GM12878 (cell line): ENCODE measurements at regions not wholly inside any gene's neighbourhood (a gene's known extent, or its start where the extent isn't known, plus 50 kb on each side); places are given as distances from the start of the nearest gene placed in this dataset.

ENCODE experiments used
- ATAC-seq: fragments of 200-7000 bp; cut with Tn5 transposase; 3 replicates; pipeline ENCODE4 v1.9.1; 2020; ENCODE audit warnings: mild to moderate bottlenecking, moderate library complexity
- BruUV-seq: library from RNA; stranded (reverse); fragments of 400-500 nt; replicated peaks from 2 replicates; lab custom pipeline; 2021; lab: Mats Ljungman, UMichigan
- CTCF ChIA-PET: fragments of 300-600 bp; sonication (Branson Sonifier 250); formaldehyde crosslinking; extraction: SDS; loops from one replicate; lab custom pipeline; 2021; ENCODE audit warnings: inconsistent platforms; lab: Yijun Ruan, JAX
- POLR2A ChIA-PET: fragments of 350-600 bp; formaldehyde crosslinking; extraction: SDS; loops from one replicate; lab custom pipeline; 2021; ENCODE audit warnings: inconsistent platforms; lab: Charles Lee
- RAD21 ChIA-PET: fragments of 300-600 bp; sonication (Branson Sonifier 250); formaldehyde crosslinking; loops from one replicate; lab custom pipeline; 2023; ENCODE audit warnings: antibody characterized with exemption; ENCODE audit not compliant: unreplicated experiment; lab: Charles Lee
- SMC1A ChIA-PET: fragments of 300-600 bp; sonication (Branson Sonifier 250); formaldehyde crosslinking; loops from one replicate; lab custom pipeline; 2023; ENCODE audit not compliant: unreplicated experiment, uncharacterized antibody; lab: Charles Lee
- DNase-seq: peaks from one replicate; pipeline ENCODE4 v3.0.0-alpha.2; 2011; ENCODE audit warnings: low read depth, low spot score
- FAIRE-seq: peaks from 3 replicates; lab custom pipeline; 2011; peaks lifted over from hg19 to GRCh38; lab: Jason Lieb, UNC
- H2AFZ ChIP-seq: 2 replicates; pipeline ENCODE4 v1.6.0; 2011; ENCODE audit warnings: low read depth, low read length, control low read depth; ENCODE audit not compliant: control insufficient read depth
- H3K27ac ChIP-seq: 2 replicates; pipeline ENCODE4 v1.5.1; 2011; ENCODE audit warnings: control low read depth; ENCODE audit not compliant: control insufficient read depth, insufficient read depth
- H3K27me3 ChIP-seq, 2 experiments: replicated peaks in 1 of 2; 2 replicates each; pipeline versions ENCODE4 v1.6.0 to v1.6.1; 2011; ENCODE audit warnings: low read length in 1 of 2; ENCODE audit not compliant: control insufficient read depth in 2 of 2, insufficient read depth in 2 of 2
- H3K36me3 ChIP-seq, 2 experiments: 2 replicates each; pipeline ENCODE4 v1.5.1; 2011; ENCODE audit warnings: low read length in 1 of 2; ENCODE audit not compliant: control insufficient read depth in 2 of 2, insufficient read depth in 2 of 2
- H3K4me1 ChIP-seq: 2 replicates; pipeline ENCODE4 v1.6.1; 2011; ENCODE audit warnings: mild to moderate bottlenecking, low read length, moderate library complexity, mixed read lengths; ENCODE audit not compliant: control insufficient read depth, insufficient read depth
- H3K4me2 ChIP-seq: 2 replicates; pipeline ENCODE4 v1.6.0; 2011; ENCODE audit warnings: control low read depth; ENCODE audit not compliant: control insufficient read depth, insufficient read depth
- H3K4me3 ChIP-seq: fragments of 200-600 bp; sonication (generic); 2 replicates; pipeline ENCODE4 v1.5.1; 2016
- H3K79me2 ChIP-seq: 2 replicates; pipeline ENCODE4 v1.6.0; 2011; ENCODE audit warnings: low read length; ENCODE audit not compliant: control insufficient read depth, insufficient read depth
- H3K9ac ChIP-seq: 2 replicates; pipeline ENCODE4 v1.8.0; 2011; ENCODE audit warnings: low read length, control low read depth, mixed read lengths; ENCODE audit not compliant: control insufficient read depth, insufficient read depth
- H3K9me3 ChIP-seq: replicated peaks from 3 replicates; pipeline ENCODE4 v1.5.1; 2011; ENCODE audit warnings: mild to moderate bottlenecking, low read length; ENCODE audit not compliant: control insufficient read depth, insufficient read depth
- H4K20me1 ChIP-seq: 2 replicates; pipeline ENCODE4 v1.6.0; 2011; ENCODE audit not compliant: control insufficient read depth, insufficient read depth
- ASH2L ChIP-seq: fragments of 300-600, 200-600 bp; sonication (generic); IDR thresholded peaks from 2 replicates; pipeline ENCODE4 v1.6.1; 2017; ENCODE audit warnings: low read depth, mild to moderate bottlenecking, borderline replicate concordance
- CREM ChIP-seq: IDR thresholded peaks from 2 replicates; pipeline ENCODE4 v1.6.1; 2014; ENCODE audit warnings: antibody characterized with exemption, low read depth
- POLR2A ChIP-seq: IDR thresholded peaks from 2 replicates; pipeline ENCODE4 v1.6.1; 2011; ENCODE audit warnings: low read depth, mild to moderate bottlenecking, low read length
- POLR2AphosphoS5 ChIP-seq: IDR thresholded peaks from 2 replicates; pipeline ENCODE4 v1.6.1; 2011; ENCODE audit warnings: mild to moderate bottlenecking, low read length, inconsistent platforms
- RELB ChIP-seq: fragments of 450-650 bp; IDR thresholded peaks from 2 replicates; pipeline ENCODE4 v1.6.1; 2017; ENCODE audit warnings: low read depth, mild to moderate bottlenecking, moderate library complexity
- REST ChIP-seq: IDR thresholded peaks from 2 replicates; pipeline ENCODE4 v1.6.1; 2012; ENCODE audit warnings: mild to moderate bottlenecking, low read depth, low read length
- SMC3 ChIP-seq: IDR thresholded peaks from 2 replicates; pipeline ENCODE4 v1.6.1; 2011; ENCODE audit warnings: low read length, improper control_type of control experiment, borderline replicate concordance
- ZBED1 ChIP-seq: IDR thresholded peaks from 2 replicates; pipeline ENCODE4 v1.6.1; 2016; ENCODE audit warnings: borderline replicate concordance
- in situ Hi-C: fragments of 300-500 bp; cut with MboI; formaldehyde crosslinking; loops from 9 replicates; pipeline ENCODE4 v1.14.3; 2018; ENCODE audit warnings: mixed read lengths
- intact Hi-C: fragments of 100-400 bp; cut with micrococcal nuclease; formaldehyde crosslinking; loops from one replicate; pipeline ENCODE4 v1.14.2; 2022; ENCODE audit not compliant: unreplicated experiment
- TF ChIP-seq, protein P1 (sequence below): fragments of 450-650 bp; IDR thresholded peaks from 2 replicates; pipeline ENCODE4 v1.6.1; 2017; ENCODE audit warnings: mild to moderate bottlenecking, moderate library complexity
- TF ChIP-seq, protein P2 (sequence below): fragments of 450-650 bp; IDR thresholded peaks from 2 replicates; pipeline ENCODE4 v1.6.1; 2014; ENCODE audit warnings: mild to moderate bottlenecking
- TF ChIP-seq, protein P3 (sequence below): fragments of 450-650 bp; IDR thresholded peaks from 2 replicates; pipeline ENCODE4 v1.6.1; 2017; ENCODE audit warnings: mild to moderate bottlenecking, moderate library complexity

GRCh38 chr9:25814023-25814422 is 135.8 kb upstream of the TUSC1 start:
- FAIRE-seq (no peak), ATAC-seq (0 out of 3 replicates have a peak, but pooled peaks have one; percentile 27), DNase-seq (no peak)
- no peak overlapping the region for H3K27ac ChIP-seq
- in situ Hi-C loops (no loop called here), intact Hi-C loops (no loop called here)
- H3K36me3 ChIP-seq = no peaks in the 10 kb centered on the region
- ChIA-PET RAD21 (no interaction called here), POLR2A (no interaction called here), SMC1A (no interaction called here), CTCF (no interaction called here)
- no peak overlapping the region for H3K4me2 ChIP-seq
- H3K4me1 ChIP-seq = no peaks in the 10 kb centered on the region
- H3K27me3 ChIP-seq = no peaks in the 10 kb centered on the region
- no TSS peak for BruUV-seq
- H3K9ac ChIP-seq = no peak overlapping the region
- no peak overlapping the region for H2AFZ ChIP-seq
- no peaks in the 10 kb centered on the region for H3K79me2 ChIP-seq
- no peaks in the 10 kb centered on the region for H4K20me1 ChIP-seq
- no peak overlapping the region for H3K4me3 ChIP-seq
- H3K9me3 ChIP-seq = no peaks in the 10 kb centered on the region
- TF ChIP-seq RELB (no peak), REST (no peak), CREM (no peak), POLR2AphosphoS5 (no peak), SMC3 (no peak), ZBED1 (no peak), POLR2A (no peak), ASH2L (no peak)
- TF ChIP-seq, protein P1, sequence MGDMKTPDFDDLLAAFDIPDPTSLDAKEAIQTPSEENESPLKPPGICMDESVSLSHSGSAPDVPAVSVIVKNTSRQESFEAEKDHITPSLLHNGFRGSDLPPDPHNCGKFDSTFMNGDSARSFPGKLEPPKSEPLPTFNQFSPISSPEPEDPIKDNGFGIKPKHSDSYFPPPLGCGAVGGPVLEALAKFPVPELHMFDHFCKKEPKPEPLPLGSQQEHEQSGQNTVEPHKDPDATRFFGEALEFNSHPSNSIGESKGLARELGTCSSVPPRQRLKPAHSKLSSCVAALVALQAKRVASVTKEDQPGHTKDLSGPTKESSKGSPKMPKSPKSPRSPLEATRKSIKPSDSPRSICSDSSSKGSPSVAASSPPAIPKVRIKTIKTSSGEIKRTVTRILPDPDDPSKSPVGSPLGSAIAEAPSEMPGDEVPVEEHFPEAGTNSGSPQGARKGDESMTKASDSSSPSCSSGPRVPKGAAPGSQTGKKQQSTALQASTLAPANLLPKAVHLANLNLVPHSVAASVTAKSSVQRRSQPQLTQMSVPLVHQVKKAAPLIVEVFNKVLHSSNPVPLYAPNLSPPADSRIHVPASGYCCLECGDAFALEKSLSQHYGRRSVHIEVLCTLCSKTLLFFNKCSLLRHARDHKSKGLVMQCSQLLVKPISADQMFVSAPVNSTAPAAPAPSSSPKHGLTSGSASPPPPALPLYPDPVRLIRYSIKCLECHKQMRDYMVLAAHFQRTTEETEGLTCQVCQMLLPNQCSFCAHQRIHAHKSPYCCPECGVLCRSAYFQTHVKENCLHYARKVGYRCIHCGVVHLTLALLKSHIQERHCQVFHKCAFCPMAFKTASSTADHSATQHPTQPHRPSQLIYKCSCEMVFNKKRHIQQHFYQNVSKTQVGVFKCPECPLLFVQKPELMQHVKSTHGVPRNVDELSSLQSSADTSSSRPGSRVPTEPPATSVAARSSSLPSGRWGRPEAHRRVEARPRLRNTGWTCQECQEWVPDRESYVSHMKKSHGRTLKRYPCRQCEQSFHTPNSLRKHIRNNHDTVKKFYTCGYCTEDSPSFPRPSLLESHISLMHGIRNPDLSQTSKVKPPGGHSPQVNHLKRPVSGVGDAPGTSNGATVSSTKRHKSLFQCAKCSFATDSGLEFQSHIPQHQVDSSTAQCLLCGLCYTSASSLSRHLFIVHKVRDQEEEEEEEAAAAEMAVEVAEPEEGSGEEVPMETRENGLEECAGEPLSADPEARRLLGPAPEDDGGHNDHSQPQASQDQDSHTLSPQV = no peak
- TF ChIP-seq, protein P2, sequence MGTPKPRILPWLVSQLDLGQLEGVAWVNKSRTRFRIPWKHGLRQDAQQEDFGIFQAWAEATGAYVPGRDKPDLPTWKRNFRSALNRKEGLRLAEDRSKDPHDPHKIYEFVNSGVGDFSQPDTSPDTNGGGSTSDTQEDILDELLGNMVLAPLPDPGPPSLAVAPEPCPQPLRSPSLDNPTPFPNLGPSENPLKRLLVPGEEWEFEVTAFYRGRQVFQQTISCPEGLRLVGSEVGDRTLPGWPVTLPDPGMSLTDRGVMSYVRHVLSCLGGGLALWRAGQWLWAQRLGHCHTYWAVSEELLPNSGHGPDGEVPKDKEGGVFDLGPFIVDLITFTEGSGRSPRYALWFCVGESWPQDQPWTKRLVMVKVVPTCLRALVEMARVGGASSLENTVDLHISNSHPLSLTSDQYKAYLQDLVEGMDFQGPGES = no peak
- TF ChIP-seq, protein P3, sequence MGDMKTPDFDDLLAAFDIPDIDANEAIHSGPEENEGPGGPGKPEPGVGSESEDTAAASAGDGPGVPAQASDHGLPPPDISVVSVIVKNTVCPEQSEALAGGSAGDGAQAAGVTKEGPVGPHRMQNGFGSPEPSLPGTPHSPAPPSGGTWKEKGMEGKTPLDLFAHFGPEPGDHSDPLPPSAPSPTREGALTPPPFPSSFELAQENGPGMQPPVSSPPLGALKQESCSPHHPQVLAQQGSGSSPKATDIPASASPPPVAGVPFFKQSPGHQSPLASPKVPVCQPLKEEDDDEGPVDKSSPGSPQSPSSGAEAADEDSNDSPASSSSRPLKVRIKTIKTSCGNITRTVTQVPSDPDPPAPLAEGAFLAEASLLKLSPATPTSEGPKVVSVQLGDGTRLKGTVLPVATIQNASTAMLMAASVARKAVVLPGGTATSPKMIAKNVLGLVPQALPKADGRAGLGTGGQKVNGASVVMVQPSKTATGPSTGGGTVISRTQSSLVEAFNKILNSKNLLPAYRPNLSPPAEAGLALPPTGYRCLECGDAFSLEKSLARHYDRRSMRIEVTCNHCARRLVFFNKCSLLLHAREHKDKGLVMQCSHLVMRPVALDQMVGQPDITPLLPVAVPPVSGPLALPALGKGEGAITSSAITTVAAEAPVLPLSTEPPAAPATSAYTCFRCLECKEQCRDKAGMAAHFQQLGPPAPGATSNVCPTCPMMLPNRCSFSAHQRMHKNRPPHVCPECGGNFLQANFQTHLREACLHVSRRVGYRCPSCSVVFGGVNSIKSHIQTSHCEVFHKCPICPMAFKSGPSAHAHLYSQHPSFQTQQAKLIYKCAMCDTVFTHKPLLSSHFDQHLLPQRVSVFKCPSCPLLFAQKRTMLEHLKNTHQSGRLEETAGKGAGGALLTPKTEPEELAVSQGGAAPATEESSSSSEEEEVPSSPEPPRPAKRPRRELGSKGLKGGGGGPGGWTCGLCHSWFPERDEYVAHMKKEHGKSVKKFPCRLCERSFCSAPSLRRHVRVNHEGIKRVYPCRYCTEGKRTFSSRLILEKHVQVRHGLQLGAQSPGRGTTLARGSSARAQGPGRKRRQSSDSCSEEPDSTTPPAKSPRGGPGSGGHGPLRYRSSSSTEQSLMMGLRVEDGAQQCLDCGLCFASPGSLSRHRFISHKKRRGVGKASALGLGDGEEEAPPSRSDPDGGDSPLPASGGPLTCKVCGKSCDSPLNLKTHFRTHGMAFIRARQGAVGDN = no peak
